DND-41 (cell line): ENCODE measurements at regions not wholly inside any gene's neighbourhood (a gene's known extent, or its start where the extent isn't known, plus 50 kb on each side); places are given as distances from the start of the nearest gene placed in this dataset.

ENCODE experiments used
- ATAC-seq: fragments of 200-7000 bp; cut with Tn5 transposase; 3 replicates; pipeline ENCODE4 v1.9.1; 2021; ENCODE audit warnings: low read depth; ENCODE audit not compliant: insufficient read depth
- DNase-seq: peaks from one replicate; pipeline ENCODE4 v3.0.0-alpha.2; 2020
- H2AFZ ChIP-seq: 2 replicates; pipeline ENCODE4 v1.6.0; 2012; ENCODE audit warnings: low read depth, low read length
- H3K27ac ChIP-seq: 2 replicates; pipeline ENCODE4 v1.5.1; 2012; ENCODE audit warnings: low read length, inconsistent platforms
- H3K27me3 ChIP-seq: fragments of 200-600 bp; sonication (generic); 2 replicates; pipeline ENCODE4 v1.6.0; 2012; ENCODE audit warnings: low read length, mild to moderate bottlenecking, inconsistent platforms; ENCODE audit not compliant: insufficient read depth, poor library complexity
- H3K36me3 ChIP-seq: 2 replicates; pipeline ENCODE4 v1.5.1; 2012; ENCODE audit warnings: low read length, inconsistent platforms; ENCODE audit not compliant: insufficient read depth
- H3K4me1 ChIP-seq: 2 replicates; pipeline ENCODE4 v1.5.1; 2012; ENCODE audit warnings: mild to moderate bottlenecking, low read length; ENCODE audit not compliant: insufficient read depth
- H3K4me2 ChIP-seq: 2 replicates; pipeline ENCODE4 v1.6.0; 2012; ENCODE audit warnings: mild to moderate bottlenecking, moderate library complexity, low read length, inconsistent platforms; ENCODE audit not compliant: insufficient read depth
- H3K4me3 ChIP-seq, 2 experiments: fragments of 200-600 bp in 1 of 2; shearing (Covaris generic) in 1 of 2; 2 replicates each; pipeline ENCODE4 v1.5.1; 2012 to 2016; ENCODE audit warnings: inconsistent platforms in 2 of 2, low read length in 2 of 2, mild to moderate bottlenecking in 2 of 2, low read depth in 1 of 2, moderate library complexity in 1 of 2
- H3K79me2 ChIP-seq: 2 replicates; pipeline ENCODE4 v1.6.0; 2012; ENCODE audit warnings: low read length, inconsistent platforms; ENCODE audit not compliant: insufficient read depth
- H3K9ac ChIP-seq: 2 replicates; pipeline ENCODE4 v1.6.0; 2012; ENCODE audit warnings: low read depth, mild to moderate bottlenecking, inconsistent platforms, low read length, moderate library complexity
- H3K9me3 ChIP-seq: 2 replicates; pipeline ENCODE4 v1.5.1; 2012; ENCODE audit warnings: low read length, moderate library complexity, mild to moderate bottlenecking, inconsistent platforms; ENCODE audit not compliant: insufficient read depth, severe bottlenecking
- H4K20me1 ChIP-seq: 2 replicates; pipeline ENCODE4 v1.6.0; 2012; ENCODE audit warnings: low read length; ENCODE audit not compliant: insufficient read depth
- CTCF ChIP-seq: IDR thresholded peaks from 2 replicates; pipeline ENCODE4 v1.5.1; 2012; ENCODE audit warnings: borderline replicate concordance, low read length, moderate library complexity, mild to moderate bottlenecking; ENCODE audit not compliant: poor library complexity, severe bottlenecking; ENCODE audit errors: extremely low read depth
- EZH2 ChIP-seq: IDR thresholded peaks from 3 replicates; pipeline ENCODE4 v1.6.1; 2012; ENCODE audit warnings: borderline replicate concordance, low read depth, mild to moderate bottlenecking, moderate library complexity, low read length, inconsistent platforms; ENCODE audit not compliant: severe bottlenecking

- H3K36me3 ChIP-seq, result no peaks in the 10 kb centered on the region
- TF ChIP-seq EZH2 (no peak), CTCF (no peak)
- H3K27me3 ChIP-seq, result peaks cover 15% of the 10 kb centered on the region
Measured at GRCh38 chr12:3361146-3361545, 129.9 kb upstream of the PRMT8 start.

GRCh38 chr12:3362737-3363136 lies 128.3 kb upstream of the PRMT8 start:
- Histone ChIP-seq H3K4me3 (no peak overlapping the region), H2AFZ (no peak overlapping the region), H3K27ac (no peak overlapping the region), H3K79me2 (no peaks in the 10 kb centered on the region), H3K4me2 (no peak overlapping the region), H4K20me1 (no peaks in the 10 kb centered on the region; the same call in 1 of the 2 replicates), H3K27me3 (peaks cover 11% of the 10 kb centered on the region), H3K9ac (no peak overlapping the region), H3K9me3 (no peaks in the 10 kb centered on the region), H3K36me3 (no peaks in the 10 kb centered on the region), H3K4me1 (no peaks in the 10 kb centered on the region)
- DNase-seq (no peak), ATAC-seq (no peak)
- no peak for TF ChIP-seq CTCF
- TF ChIP-seq EZH2, result no peak

More at GRCh38 chr12:3361146-3361545, 129.9 kb upstream of the PRMT8 start:
- no peak overlapping the region for H3K4me3 ChIP-seq
- H3K27ac ChIP-seq, result no peak overlapping the region
- ATAC-seq (no peak), DNase-seq (no peak)
- H3K79me2 ChIP-seq, result no peaks in the 10 kb centered on the region
- H3K4me2 ChIP-seq, result no peak overlapping the region
- H2AFZ ChIP-seq, result no peak overlapping the region
- no peaks in the 10 kb centered on the region for H3K9me3 ChIP-seq
- H3K9ac ChIP-seq, result no peak overlapping the region
- H4K20me1 ChIP-seq, result no peaks in the 10 kb centered on the region
- no peaks in the 10 kb centered on the region for H3K4me1 ChIP-seq

- Histone ChIP-seq H3K9me3 (no peaks in the 10 kb centered on the region), H3K27ac (no peak overlapping the region), H3K27me3 (peaks cover 8% of the 10 kb centered on the region), H3K36me3 (no peaks in the 10 kb centered on the region), H2AFZ (no peak overlapping the region), H3K4me3 (no peak overlapping the region), H3K9ac (no peak overlapping the region), H3K4me1 (no peaks in the 10 kb centered on the region), H4K20me1 (no peaks in the 10 kb centered on the region; the same call in 1 of the 2 replicates), H3K4me2 (no peak overlapping the region), H3K79me2 (no peaks in the 10 kb centered on the region)
- TF ChIP-seq EZH2 (no peak), CTCF (no peak)
- DNase-seq (no peak), ATAC-seq (no peak)
Measured at GRCh38 chr12:3363608-3364007, 127.4 kb upstream of the PRMT8 start.

- no peak overlapping the region for H3K4me2 ChIP-seq
- no peaks in the 10 kb centered on the region; the same call in 1 of the 2 replicates for H4K20me1 ChIP-seq
- no peaks in the 10 kb centered on the region for H3K36me3 ChIP-seq
- H2AFZ ChIP-seq, result no peak overlapping the region
- no peak overlapping the region for H3K9ac ChIP-seq
- H3K27ac ChIP-seq, result no peak overlapping the region
- H3K4me1 ChIP-seq, result no peaks in the 10 kb centered on the region
- no peaks in the 10 kb centered on the region for H3K79me2 ChIP-seq
- DNase-seq, result no peak
- TF ChIP-seq EZH2 (no peak), CTCF (no peak)
- no peaks in the 10 kb centered on the region for H3K9me3 ChIP-seq
- ATAC-seq, result no peak
- H3K27me3 ChIP-seq, result peaks cover 2% of the 10 kb centered on the region
- H3K4me3 ChIP-seq, result no peak overlapping the region
Measured at GRCh38 chr12:3364226-3364625, 126.8 kb upstream of the PRMT8 start.
